GM23248 (cell line): ENCODE measurements at regions not wholly inside any gene's neighbourhood (a gene's known extent, or its start where the extent isn't known, plus 50 kb on each side); places are given as distances from the start of the nearest gene placed in this dataset.

Source experiments
- DNase-seq: peaks from one replicate; pipeline ENCODE4 v3.0.0-alpha.2; 2015
- H2AFZ ChIP-seq: fragments of 200-600 bp; sonication (generic); 2 replicates; pipeline ENCODE4 v1.6.1; 2016; ENCODE audit warnings: antibody characterized with exemption
- H3F3A ChIP-seq: fragments of 200-600 bp; sonication (generic); 2 replicates; pipeline ENCODE4 v1.6.1; 2016; ENCODE audit warnings: mild to moderate bottlenecking, antibody characterized with exemption, mixed run types; ENCODE audit not compliant: insufficient read depth
- H3K27ac ChIP-seq: fragments of 200-600 bp; sonication (generic); 2 replicates; pipeline ENCODE4 v1.5.1; 2016; ENCODE audit warnings: mild to moderate bottlenecking
- H3K27me3 ChIP-seq: fragments of 200-600 bp; sonication (generic); replicated peaks from 2 replicates; pipeline ENCODE4 v1.6.1; 2016; ENCODE audit warnings: mild to moderate bottlenecking; ENCODE audit not compliant: insufficient read depth
- H3K36me3 ChIP-seq: fragments of 200-600 bp; sonication (generic); 2 replicates; pipeline ENCODE4 v1.6.1; 2016; ENCODE audit warnings: low read depth, mild to moderate bottlenecking
- H3K4me1 ChIP-seq: fragments of 200-600 bp; sonication (generic); 2 replicates; pipeline ENCODE4 v1.6.1; 2016; ENCODE audit warnings: mild to moderate bottlenecking; ENCODE audit not compliant: insufficient read depth
- H3K4me2 ChIP-seq: fragments of 200-600 bp; sonication (generic); one replicate; pipeline ENCODE4 v1.6.1; 2016; ENCODE audit warnings: mild to moderate bottlenecking; ENCODE audit not compliant: unreplicated experiment
- H3K4me3 ChIP-seq: fragments of 200-600 bp; sonication (generic); 2 replicates; pipeline ENCODE4 v1.5.1; 2016; ENCODE audit warnings: mild to moderate bottlenecking
- H3K79me2 ChIP-seq: fragments of 200-600 bp; sonication (generic); 2 replicates; pipeline ENCODE4 v1.6.1; 2016; ENCODE audit warnings: mild to moderate bottlenecking; ENCODE audit not compliant: insufficient read depth
- H3K9ac ChIP-seq: fragments of 200-600 bp; sonication (generic); 2 replicates; pipeline ENCODE4 v1.6.1; 2016; ENCODE audit warnings: mild to moderate bottlenecking
- H3K9me2 ChIP-seq: fragments of 200-600 bp; sonication (generic); 2 replicates; pipeline ENCODE4 v1.6.1; 2016; ENCODE audit warnings: mixed run types, mild to moderate bottlenecking, moderate library complexity; ENCODE audit not compliant: insufficient read depth
- H3K9me3 ChIP-seq: fragments of 200-600 bp; sonication (generic); one replicate; pipeline ENCODE4 v1.6.1; 2017; ENCODE audit warnings: low read depth
- H4K20me1 ChIP-seq: fragments of 200-600 bp; sonication (generic); 2 replicates; pipeline ENCODE4 v1.6.0; 2016; ENCODE audit not compliant: insufficient read depth
- EZH2 ChIP-seq: fragments of 200-600 bp; sonication (generic); IDR thresholded peaks from 2 replicates; pipeline ENCODE4 v1.6.1; 2018; ENCODE audit warnings: antibody characterized with exemption, mild to moderate bottlenecking; ENCODE audit not compliant: insufficient read depth, poor library complexity, severe bottlenecking
- EZH2phosphoT487 ChIP-seq: fragments of 200-600 bp; sonication (generic); IDR thresholded peaks from 2 replicates; pipeline ENCODE4 v1.6.1; 2018; ENCODE audit warnings: antibody characterized with exemption, moderate library complexity, mild to moderate bottlenecking, low read depth; ENCODE audit not compliant: insufficient read depth
- WGBS, 2 experiments: methylation state at CpG; one replicate each; pipeline ENCODE4 v1.1.6; 2015 to 2017; ENCODE audit warnings: low lambda C conversion rate in 2 of 2, low coverage in 1 of 2; ENCODE audit errors: missing lambda C conversion rate in 2 of 2; 5-methylcytosine and 5-hydroxymethylcytosine counted together
- in situ Hi-C: fragments of 300-500 bp; cut with MboI; formaldehyde crosslinking; loops from 2 replicates; pipeline ENCODE4 v1.15.0; 2020

DNA sequence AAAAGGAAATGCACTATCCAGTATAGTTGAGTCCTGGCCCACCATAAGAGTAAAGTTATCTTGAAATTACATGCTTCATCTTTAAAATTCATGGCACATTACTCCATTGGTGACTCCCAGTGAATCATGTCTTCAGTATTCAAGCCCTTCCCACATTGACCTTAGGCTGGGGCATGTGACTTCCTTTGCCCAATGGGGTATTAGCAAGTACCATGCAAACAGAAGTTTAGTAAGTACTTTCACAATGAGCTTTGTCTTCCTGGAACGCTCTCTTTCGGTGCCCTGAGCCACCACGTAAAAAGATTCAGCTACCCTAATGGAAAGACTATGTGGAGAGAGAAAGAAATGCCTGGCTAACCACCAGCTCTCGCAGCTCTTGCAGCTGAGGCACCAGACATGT lies 235.4 kb downstream of the HNRNPD start:
- Histone ChIP-seq H3F3A (no peaks in the 10 kb centered on the region), H3K27ac (no peak overlapping the region), H4K20me1 (no peaks in the 10 kb centered on the region), H3K9me2 (no peaks in the 10 kb centered on the region), H3K27me3 (no peaks in the 10 kb centered on the region), H3K79me2 (no peaks in the 10 kb centered on the region), H3K9ac (no peak overlapping the region), H3K9me3 (no peaks in the 10 kb centered on the region), H3K4me3 (no peak overlapping the region), H3K36me3 (no peaks in the 10 kb centered on the region), H2AFZ (no peak overlapping the region), H3K4me2 (no peak overlapping the region), H3K4me1 (no peaks in the 10 kb centered on the region)
- peak; percentile 21 for DNase-seq
- 6 to 13% methylated on average over 4 of the region's 4 CpGs for WGBS, 2 experiments
- TF ChIP-seq EZH2phosphoT487, result no peak
- no peak for TF ChIP-seq EZH2
- in situ Hi-C loops, result no loop called here

DNA sequence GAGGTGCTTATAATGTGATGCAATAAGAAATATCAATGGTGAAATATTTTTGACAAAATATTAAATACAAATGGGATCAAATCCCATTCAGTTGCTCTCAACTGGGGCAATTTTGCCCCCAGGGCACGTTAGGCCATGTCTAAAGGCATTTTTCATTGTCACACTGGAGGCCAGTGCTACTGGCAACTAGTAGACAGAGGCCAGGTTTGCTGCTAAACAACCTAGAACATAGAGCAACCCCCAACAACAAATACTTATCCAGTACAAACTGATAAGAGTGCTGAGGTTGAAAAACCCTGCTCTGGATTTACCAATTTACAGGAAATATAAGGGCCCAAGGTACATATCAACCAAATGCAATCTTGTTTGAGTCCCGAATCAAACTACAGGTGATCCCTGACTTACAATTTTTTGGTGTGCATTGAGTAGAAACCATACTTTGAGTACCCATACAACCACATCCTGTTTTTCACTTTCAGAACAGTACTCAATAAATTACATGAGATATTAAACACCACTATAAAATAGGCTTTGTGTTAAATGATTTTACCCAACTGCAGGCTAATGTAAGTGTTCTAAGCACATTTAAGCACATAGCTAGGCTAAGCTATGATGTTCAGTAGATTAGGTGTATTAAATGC lies 237.5 kb downstream of the HNRNPD start:
- Histone ChIP-seq H2AFZ (no peak overlapping the region), H3K79me2 (no peaks in the 10 kb centered on the region), H3K4me2 (no peak overlapping the region), H3F3A (no peaks in the 10 kb centered on the region), H3K36me3 (no peaks in the 10 kb centered on the region), H3K9me3 (no peaks in the 10 kb centered on the region), H3K27me3 (no peaks in the 10 kb centered on the region), H3K9me2 (no peaks in the 10 kb centered on the region), H3K4me3 (no peak overlapping the region), H4K20me1 (no peaks in the 10 kb centered on the region), H3K4me1 (no peaks in the 10 kb centered on the region), H3K9ac (no peak overlapping the region), H3K27ac (no peak overlapping the region)
- in situ Hi-C loops, result no loop called here
- no peak for DNase-seq
- no peak for TF ChIP-seq EZH2phosphoT487
- TF ChIP-seq EZH2, result no peak
- WGBS, 2 experiments, result 16 to 19% methylated on average over 2 of the region's 2 CpGs

DNA sequence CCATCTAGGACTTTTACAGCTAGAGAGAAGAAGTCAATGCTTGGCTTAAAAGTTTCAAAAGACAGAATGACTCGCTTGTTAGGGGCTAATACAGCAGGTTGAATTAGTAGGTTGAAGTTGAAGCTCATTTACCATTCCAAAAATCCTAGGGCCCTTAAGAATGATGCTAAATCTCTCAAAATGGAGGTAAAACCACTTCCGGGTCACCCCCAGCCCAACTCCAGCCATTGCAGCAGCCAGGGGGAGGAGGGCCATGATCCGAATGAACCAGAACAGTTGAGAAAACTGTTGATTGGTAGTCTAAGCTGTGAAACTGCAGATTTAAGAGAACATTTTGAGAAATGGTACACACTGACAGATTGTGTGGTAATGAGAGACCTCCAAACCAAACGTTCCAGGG lies 245.4 kb downstream of the HNRNPD start:
- H3F3A ChIP-seq, result no peaks in the 10 kb centered on the region
- 25 to 32% methylated on average over 4 of the region's 4 CpGs for WGBS, 2 experiments
- H3K9ac ChIP-seq, result no peak overlapping the region
- no peak overlapping the region for H3K4me2 ChIP-seq
- DNase-seq, result no peak
- no peaks in the 10 kb centered on the region for H3K9me3 ChIP-seq
- H3K79me2 ChIP-seq, result no peaks in the 10 kb centered on the region
- H3K36me3 ChIP-seq, result no peaks in the 10 kb centered on the region
- H4K20me1 ChIP-seq, result no peaks in the 10 kb centered on the region
- TF ChIP-seq EZH2, result no peak
- no peak for TF ChIP-seq EZH2phosphoT487
- H3K4me1 ChIP-seq, result no peaks in the 10 kb centered on the region
- in situ Hi-C loops, result no loop called here
- no peak overlapping the region for H3K4me3 ChIP-seq
- H2AFZ ChIP-seq, result no peak overlapping the region
- no peaks in the 10 kb centered on the region for H3K27me3 ChIP-seq
- H3K27ac ChIP-seq, result no peak overlapping the region
- no peaks in the 10 kb centered on the region for H3K9me2 ChIP-seq

DNA sequence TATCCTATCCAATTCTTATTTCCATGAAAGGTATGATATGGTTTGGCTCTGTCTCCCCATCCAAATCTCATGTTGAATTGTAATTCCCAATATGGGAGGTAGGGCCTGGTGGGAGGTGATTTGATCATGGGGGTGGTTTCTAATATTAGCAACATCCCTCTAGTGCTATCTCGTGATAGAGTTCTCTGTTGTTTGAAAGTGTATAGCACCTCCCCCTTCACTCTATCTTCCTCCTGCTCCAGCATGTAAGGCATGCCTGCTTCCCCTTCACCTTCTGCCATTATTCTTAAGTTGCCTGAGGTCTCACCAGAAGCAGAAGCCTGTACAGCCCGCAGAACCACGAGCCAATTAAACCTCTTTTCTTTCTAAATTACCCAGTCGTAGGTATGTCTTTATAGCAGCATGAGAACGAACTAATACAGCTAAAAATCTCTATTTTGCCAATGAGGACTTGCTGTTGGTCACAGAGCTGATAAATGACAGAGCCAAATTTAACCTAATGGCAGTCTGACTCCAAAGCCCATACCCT lies 247.2 kb downstream of the HNRNPD start:
- no peaks in the 10 kb centered on the region for H3F3A ChIP-seq
- no peaks in the 10 kb centered on the region for H3K4me1 ChIP-seq
- no peaks in the 10 kb centered on the region for H3K27me3 ChIP-seq
- H4K20me1 ChIP-seq, result no peaks in the 10 kb centered on the region
- no peaks in the 10 kb centered on the region for H3K79me2 ChIP-seq
- no peak overlapping the region for H3K9ac ChIP-seq
- in situ Hi-C loops, result no loop called here
- H3K9me2 ChIP-seq, result no peaks in the 10 kb centered on the region
- WGBS, 2 experiments, result 9 to 18% methylated on average over 5 of the region's 5 CpGs
- H3K9me3 ChIP-seq, result no peaks in the 10 kb centered on the region
- H3K4me3 ChIP-seq, result no peak overlapping the region
- H3K36me3 ChIP-seq, result no peaks in the 10 kb centered on the region
- TF ChIP-seq EZH2 (no peak), EZH2phosphoT487 (no peak)
- H3K27ac ChIP-seq, result no peak overlapping the region
- no peak overlapping the region for H2AFZ ChIP-seq
- H3K4me2 ChIP-seq, result no peak overlapping the region
- no peak for DNase-seq

DNA sequence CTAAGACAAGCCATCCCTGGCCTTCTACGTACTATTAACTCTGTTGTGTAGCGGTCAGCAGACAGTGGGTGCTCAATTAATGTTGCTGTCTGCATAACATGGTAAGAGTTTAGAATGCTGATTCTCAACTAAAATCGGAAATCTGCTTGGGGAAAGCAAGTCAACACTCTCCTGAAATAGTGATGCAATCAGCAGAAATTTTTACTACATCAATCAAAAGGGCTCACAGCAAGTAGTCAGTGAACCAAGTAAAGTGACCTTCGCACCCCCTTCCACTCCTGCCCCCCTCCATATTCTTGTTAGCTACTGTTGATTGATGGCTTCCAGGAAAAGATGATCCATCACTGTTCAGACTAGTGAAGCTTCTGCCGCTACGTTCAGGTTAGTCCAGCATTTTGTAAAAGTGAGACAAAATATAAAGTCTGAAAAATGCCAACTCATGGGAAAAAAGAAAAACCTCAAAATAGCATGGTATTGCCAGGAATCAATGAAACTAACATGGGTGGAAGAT lies 247.9 kb downstream of the HNRNPD start:
- Histone ChIP-seq H3K9me2 (no peaks in the 10 kb centered on the region), H3F3A (no peaks in the 10 kb centered on the region), H3K4me2 (no peak overlapping the region), H3K36me3 (no peaks in the 10 kb centered on the region), H2AFZ (no peak overlapping the region), H3K4me1 (no peaks in the 10 kb centered on the region), H3K9ac (no peak overlapping the region), H3K4me3 (no peak overlapping the region), H4K20me1 (no peaks in the 10 kb centered on the region), H3K27me3 (no peaks in the 10 kb centered on the region), H3K27ac (no peak overlapping the region), H3K9me3 (no peaks in the 10 kb centered on the region), H3K79me2 (no peaks in the 10 kb centered on the region)
- in situ Hi-C loops, result no loop called here
- WGBS, 2 experiments, result 25 to 28% methylated on average over 6 of the region's 6 CpGs
- DNase-seq, result no peak
- no peak for TF ChIP-seq EZH2phosphoT487
- no peak for TF ChIP-seq EZH2
